Amniotic epithelial cell (primary cell): ENCODE measurements at regions not wholly inside any gene's neighbourhood (a gene's known extent, or its start where the extent isn't known, plus 50 kb on each side); places are given as distances from the start of the nearest gene placed in this dataset.

Experiments used
- DNase-seq: peaks from one replicate; pipeline ENCODE4 v3.0.0-alpha.2; 2010; ENCODE audit warnings: low read depth

- DNase-seq: no peak
Measured at GRCh38 chr11:88404932-88405710, 67.6 kb upstream of the CTSC start.

DNA sequence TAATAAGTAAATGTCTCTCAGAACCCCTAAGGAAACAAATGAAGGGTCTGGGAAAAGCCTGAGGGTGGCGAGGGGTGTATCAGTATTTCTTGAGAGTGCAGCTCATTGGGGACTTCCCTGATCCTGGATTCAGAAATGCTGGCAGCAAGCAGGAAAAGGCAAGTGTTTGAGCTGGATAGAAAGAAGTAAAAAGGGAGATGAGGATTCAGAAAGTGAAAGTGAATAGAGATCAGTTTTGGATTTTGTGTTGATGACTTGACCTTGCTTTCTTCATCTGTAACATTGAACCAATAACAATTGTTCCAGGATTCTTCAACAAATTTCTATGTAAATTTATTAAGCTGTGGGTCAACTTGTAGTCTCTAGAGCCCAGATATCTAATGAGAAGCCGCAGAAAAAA lies 66.9 kb upstream of the CTSC start:
- DNase-seq: no peak

GRCh38 chr11:88402784-88403183 lies 65.2 kb upstream of the CTSC start:
- DNase-seq: peak; percentile 40

DNA sequence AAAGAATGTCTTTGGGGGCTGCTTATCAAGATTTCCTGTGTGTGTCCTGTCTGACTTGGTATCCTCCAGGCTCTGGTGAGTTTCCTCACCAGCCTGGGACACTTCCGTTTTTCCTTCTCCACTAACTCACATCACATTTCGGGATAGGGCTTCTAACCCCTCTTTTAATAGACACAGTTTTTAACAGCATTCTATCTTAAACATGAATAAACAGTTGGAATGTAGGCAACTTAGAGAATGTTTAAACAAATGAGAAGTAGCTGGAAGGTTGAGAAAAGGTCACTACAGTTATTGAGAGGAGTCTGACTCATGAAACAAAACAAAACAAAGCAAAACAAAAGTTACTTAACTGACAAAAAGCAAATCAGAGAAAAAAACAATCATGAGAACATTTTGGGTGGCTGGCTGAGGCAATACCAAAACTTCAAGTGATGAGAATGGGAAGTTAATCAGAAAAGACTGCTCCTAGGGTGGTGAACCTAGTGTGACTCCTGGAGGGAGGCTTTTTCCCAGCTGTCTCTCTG lies 64.7 kb upstream of the CTSC start:
- peak; percentile 79 for DNase-seq

DNA sequence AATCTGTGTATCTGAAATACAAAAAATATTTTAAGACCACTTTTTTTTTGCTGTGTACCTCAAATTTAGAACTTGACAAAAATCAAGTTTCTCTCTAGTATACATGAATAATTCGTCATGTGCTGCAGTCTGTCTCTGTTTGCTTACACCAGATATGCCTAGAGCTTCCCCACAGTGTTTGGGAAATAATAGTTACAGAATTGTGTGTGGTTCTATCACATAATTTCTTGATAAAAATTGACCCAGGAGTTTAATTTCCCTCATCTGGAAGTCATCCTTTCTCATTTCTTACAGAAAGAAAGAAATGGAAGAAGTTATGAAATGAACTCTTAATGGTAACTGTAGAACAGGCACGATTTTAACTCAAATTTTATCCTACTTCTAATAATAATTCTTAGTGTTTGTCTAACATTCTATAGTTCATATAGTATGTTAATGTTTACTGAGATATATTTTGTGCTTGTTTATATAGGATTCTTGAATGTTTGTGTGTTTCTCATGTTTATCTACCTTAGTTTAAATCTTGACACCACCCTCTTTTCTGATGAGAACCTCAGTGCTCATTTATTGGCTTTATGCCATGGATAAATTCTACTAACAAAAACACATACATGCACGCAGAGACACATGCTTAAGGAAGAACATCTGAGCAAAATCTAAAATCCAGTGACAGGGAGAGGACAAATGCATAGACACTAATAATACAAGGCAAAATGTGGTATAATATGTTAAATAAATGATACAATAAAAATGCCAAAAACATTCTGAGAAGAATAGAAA lies 61.4 kb upstream of the CTSC start:
- DNase-seq: peak; percentile 34

DNA sequence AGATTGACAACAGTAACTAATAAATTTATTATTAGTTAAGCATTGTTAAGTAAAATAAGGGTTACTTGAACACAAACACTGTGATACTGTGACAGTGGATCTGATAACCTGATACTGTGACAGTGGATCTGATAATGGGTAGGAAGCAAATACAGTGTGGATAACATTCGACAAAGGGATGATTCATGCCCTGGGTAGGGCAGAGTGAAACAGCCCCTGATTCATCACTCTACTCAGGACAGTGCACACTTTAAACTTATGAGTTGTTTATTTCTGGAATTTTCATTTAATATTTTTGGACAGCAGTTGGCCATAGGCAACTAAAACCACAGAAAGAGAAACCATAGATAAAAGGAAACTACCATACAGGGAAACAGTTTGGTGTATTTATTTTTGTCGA lies 60.8 kb upstream of the CTSC start:
- DNase-seq: peak; percentile 60

GRCh38 chr11:88390254-88390653 lies 52.7 kb upstream of the CTSC start:
- DNase-seq: no peak

DNA sequence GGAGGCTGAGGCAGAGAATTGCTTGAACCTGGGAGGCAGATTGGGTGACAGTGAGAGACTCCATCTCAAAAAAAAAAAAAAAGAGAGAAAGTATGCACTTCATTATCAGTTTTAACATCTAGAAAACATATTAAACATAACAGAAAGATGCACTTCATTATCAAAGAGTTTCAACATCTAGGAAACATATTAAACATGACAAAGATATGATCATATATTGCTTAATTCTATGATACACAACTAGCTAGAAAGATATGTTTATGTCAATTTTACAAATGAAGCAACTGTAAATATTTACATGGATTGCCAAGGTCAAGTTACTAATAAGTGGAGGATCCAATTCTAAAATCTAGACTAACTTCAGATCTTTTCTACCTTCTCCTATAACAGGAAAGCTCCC lies 50.4 kb upstream of the CTSC start:
- no peak for DNase-seq
